IMR-90 (cell line): ENCODE measurements at regions not wholly inside any gene's neighbourhood (a gene's known extent, or its start where the extent isn't known, plus 50 kb on each side); places are given as distances from the start of the nearest gene placed in this dataset.

ENCODE experiments used
- ATAC-seq: fragments of 200-7000 bp; cut with Tn5 transposase; 2 replicates; pipeline ENCODE4 v1.9.1; 2020; ENCODE audit warnings: low read depth, mild to moderate bottlenecking, moderate library complexity
- BruUV-seq: library from RNA; stranded (reverse); fragments of 400-500 nt; replicated peaks from 2 replicates; lab custom pipeline; 2021; lab: Mats Ljungman, UMichigan
- CTCF ChIA-PET: fragments of 300-600 bp; formaldehyde crosslinking; extraction: SDS; loops from one replicate; lab custom pipeline; 2021; ENCODE audit warnings: antibody characterized with exemption; lab: Yijun Ruan, JAX
- POLR2A ChIA-PET: fragments of 300-600 bp; sonication (Branson Sonifier 250); formaldehyde crosslinking; loops from one replicate; lab custom pipeline; 2022; ENCODE audit warnings: antibody characterized with exemption; ENCODE audit not compliant: unreplicated experiment; lab: Charles Lee
- DNase-seq: peaks from one replicate; pipeline ENCODE4 v3.0.0; 2013
- H2AFZ ChIP-seq: replicated peaks from 2 replicates; pipeline ENCODE3; 2013; ENCODE audit warnings: low read length, mild to moderate bottlenecking; ENCODE audit not compliant: poor library complexity
- H2AK5ac ChIP-seq: 2 replicates; pipeline ENCODE4 v1.6.1; 2013; ENCODE audit warnings: low read depth, low read length, inconsistent platforms
- H2AK9ac ChIP-seq: replicated peaks from 2 replicates; pipeline ENCODE3; 2013; ENCODE audit warnings: mild to moderate bottlenecking, low read depth, low read length, moderate library complexity; ENCODE audit not compliant: poor library complexity
- H2BK120ac ChIP-seq: 2 replicates; pipeline ENCODE4 v1.6.1; 2013; ENCODE audit warnings: low read depth, low read length, inconsistent platforms
- H2BK15ac ChIP-seq: 3 replicates; pipeline ENCODE4 v1.6.1; 2013; ENCODE audit warnings: low read depth, low read length, inconsistent platforms
- H2BK20ac ChIP-seq: 2 replicates; pipeline ENCODE4 v1.6.1; 2013; ENCODE audit warnings: low read depth, mild to moderate bottlenecking, inconsistent platforms, low read length, moderate library complexity
- H2BK5ac ChIP-seq: 2 replicates; pipeline ENCODE4 v1.6.1; 2013; ENCODE audit warnings: mild to moderate bottlenecking, low read depth, low read length, inconsistent platforms; ENCODE audit not compliant: poor library complexity, severe bottlenecking
- H3K14ac ChIP-seq: replicated peaks from 2 replicates; pipeline ENCODE4 v1.6.1; 2013; ENCODE audit warnings: low read depth, low read length, inconsistent platforms
- H3K18ac ChIP-seq: 2 replicates; pipeline ENCODE4 v1.6.1; 2013; ENCODE audit warnings: low read depth, low read length, control low read depth
- H3K23ac ChIP-seq: 2 replicates; pipeline ENCODE4 v1.6.1; 2013; ENCODE audit warnings: low read depth, low read length, inconsistent platforms
- H3K27ac ChIP-seq: 2 replicates; pipeline ENCODE4 v1.5.1; 2013; ENCODE audit warnings: mild to moderate bottlenecking, control low read depth, low read length; ENCODE audit not compliant: insufficient read depth
- H3K27me3 ChIP-seq: 2 replicates; pipeline ENCODE4 v1.6.1; 2013; ENCODE audit warnings: low read length; ENCODE audit not compliant: control insufficient read depth, insufficient read depth
- H3K36me3 ChIP-seq: 2 replicates; pipeline ENCODE4 v1.6.1; 2013; ENCODE audit warnings: low read length, mixed read lengths; ENCODE audit not compliant: control insufficient read depth, insufficient read depth
- H3K4ac ChIP-seq: 2 replicates; pipeline ENCODE4 v1.6.1; 2013; ENCODE audit warnings: low read depth, low read length, inconsistent platforms
- H3K4me1 ChIP-seq: 2 replicates; pipeline ENCODE4 v1.6.1; 2013; ENCODE audit warnings: low read length, mixed read lengths; ENCODE audit not compliant: control insufficient read depth, insufficient read depth
- H3K4me2 ChIP-seq: 2 replicates; pipeline ENCODE4 v1.6.1; 2013; ENCODE audit warnings: low read depth, mild to moderate bottlenecking, control low read depth, low read length, moderate library complexity
- H3K4me3 ChIP-seq: 2 replicates; pipeline ENCODE4 v1.5.1; 2013; ENCODE audit warnings: low read depth, mild to moderate bottlenecking, control low read depth, low read length, moderate library complexity; ENCODE audit not compliant: insufficient read depth
- H3K56ac ChIP-seq: 2 replicates; pipeline ENCODE4 v1.6.1; 2013; ENCODE audit warnings: low read length, inconsistent platforms; ENCODE audit not compliant: insufficient read depth; ENCODE audit errors: extremely low read depth
- H3K79me1 ChIP-seq, 2 experiments: 2 replicates each; pipeline ENCODE4 v1.6.1; 2013; ENCODE audit warnings: low read length in 2 of 2, inconsistent platforms in 1 of 2, low read depth in 1 of 2
- H3K9ac ChIP-seq: 2 replicates; pipeline ENCODE4 v1.6.1; 2013; ENCODE audit warnings: low read depth, low read length, control low read depth
- H3K9me1 ChIP-seq: 2 replicates; pipeline ENCODE4 v1.6.1; 2013; ENCODE audit warnings: low read length, inconsistent platforms; ENCODE audit not compliant: insufficient read depth
- H3K9me3 ChIP-seq: 2 replicates; pipeline ENCODE4 v1.6.1; 2013; ENCODE audit warnings: low read length; ENCODE audit not compliant: control insufficient read depth, insufficient read depth
- H4K20me1 ChIP-seq: 2 replicates; pipeline ENCODE4 v1.6.1; 2013; ENCODE audit warnings: low read length, inconsistent platforms; ENCODE audit not compliant: insufficient read depth
- H4K5ac ChIP-seq: 2 replicates; pipeline ENCODE4 v1.6.1; 2013; ENCODE audit warnings: mild to moderate bottlenecking, low read depth, low read length, control low read depth
- H4K8ac ChIP-seq, 2 experiments: 2 replicates each; pipeline ENCODE4 v1.6.1; 2013; ENCODE audit warnings: low read depth in 2 of 2, low read length in 2 of 2, control low read depth in 1 of 2, inconsistent platforms in 1 of 2
- H4K91ac ChIP-seq: 2 replicates; pipeline ENCODE4 v1.6.1; 2013; ENCODE audit warnings: low read depth, low read length, inconsistent platforms; ENCODE audit not compliant: insufficient read depth
- CEBPB ChIP-seq: IDR thresholded peaks from 2 replicates; pipeline ENCODE4 v1.6.1; 2012; ENCODE audit warnings: low read depth, low read length, improper control_type of control experiment
- MAFK ChIP-seq: IDR thresholded peaks from 2 replicates; pipeline ENCODE4 v1.6.1; 2012; ENCODE audit warnings: low read depth, low read length, improper control_type of control experiment
- RAD21 ChIP-seq: IDR thresholded peaks from 2 replicates; pipeline ENCODE4 v1.6.1; 2012; ENCODE audit warnings: low read length, improper control_type of control experiment
- WGBS, 2 experiments: methylation state at CpG; one replicate each; pipeline versions ENCODE4 v1.1.5 to v1.1.7; 2013; ENCODE audit warnings: missing lambda C conversion rate in 2 of 2; ENCODE audit not compliant: insufficient read length in 1 of 2; ENCODE audit errors: extremely low coverage in 2 of 2; 5-methylcytosine and 5-hydroxymethylcytosine counted together
- dilution Hi-C: fragments of 300-500 bp; cut with HindIII; formaldehyde crosslinking; loops from one replicate; pipeline ENCODE4 v1.14.3; 2018; ENCODE audit warnings: low sequenced_read_pairs; ENCODE audit not compliant: unreplicated experiment
- in situ Hi-C: fragments of 300-500 bp; cut with MboI; formaldehyde crosslinking; loops from 3 replicates; pipeline ENCODE4 v1.14.3; 2019; ENCODE audit warnings: low sequenced_read_pairs, inconsistent platforms, mixed read lengths
- intact Hi-C: fragments of 100-400 bp; cut with micrococcal nuclease; formaldehyde crosslinking; loops from 2 replicates; pipeline ENCODE4 v1.10.0; 2022

DNA sequence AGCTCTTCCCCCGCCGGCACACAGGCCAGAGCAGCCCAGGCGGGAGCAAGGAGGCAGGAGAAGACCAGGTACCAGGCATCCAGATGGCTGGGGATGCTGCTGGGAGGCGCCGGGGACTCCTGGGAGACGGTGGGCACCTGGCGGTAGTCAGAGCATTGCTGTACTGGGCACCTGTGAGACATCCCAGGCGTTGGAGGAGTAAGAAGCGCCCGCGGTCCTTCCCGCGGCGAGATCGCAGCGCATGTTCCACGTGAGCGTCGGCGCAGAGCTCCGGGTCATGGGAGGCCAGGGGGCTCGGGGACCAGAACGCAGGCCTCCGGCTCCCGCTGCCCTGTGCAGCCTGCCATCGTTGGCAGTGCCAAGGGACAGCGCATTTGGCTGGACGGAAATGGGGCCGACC lies 293.7 kb upstream of the CDYL start:
- no peak overlapping the region for H3K4ac ChIP-seq
- no peak overlapping the region for H3K14ac ChIP-seq
- DNase-seq (no peak), ATAC-seq (no peak)
- no peaks in the 10 kb centered on the region for H4K20me1 ChIP-seq
- no peak overlapping the region for H2BK120ac ChIP-seq
- peaks cover 2% of the 10 kb centered on the region; the same call in 1 of the 2 replicates for H3K4me1 ChIP-seq
- no peaks in the 10 kb centered on the region for H3K9me1 ChIP-seq
- dilution Hi-C loops (no loop called here), in situ Hi-C loops (no loop called here), intact Hi-C loops (no loop called here)
- H3K18ac ChIP-seq: no peak overlapping the region
- H3K23ac ChIP-seq: no peak overlapping the region
- TF ChIP-seq CEBPB (no peak), RAD21 (no peak), MAFK (no peak)
- CTCF ChIA-PET: no interaction called here
- no peaks in the 10 kb centered on the region for H3K36me3 ChIP-seq
- no peak overlapping the region for H2AK5ac ChIP-seq
- no peak overlapping the region for H2AFZ ChIP-seq
- POLR2A ChIA-PET: no interaction called here
- no peak overlapping the region for H3K4me3 ChIP-seq
- no peak overlapping the region for H2BK15ac ChIP-seq
- peaks cover 3% of the 10 kb centered on the region; the same call in 1 of the 2 replicates for H3K9me3 ChIP-seq
- H2BK20ac ChIP-seq: no peak overlapping the region
- H3K27me3 ChIP-seq: no peaks in the 10 kb centered on the region; the same call in 1 of the 2 replicates
- H3K9ac ChIP-seq: no peak overlapping the region
- no peak overlapping the region for H3K4me2 ChIP-seq
- H4K8ac ChIP-seq: no peak overlapping the region
- H4K91ac ChIP-seq: no peak overlapping the region
- WGBS, 2 experiments: 95% methylated on average over 23 of the region's 29 CpGs; no CpG with 5 or more reads in 1 of the 2 experiments
- H2AK9ac ChIP-seq: no peak overlapping the region
- no peak overlapping the region for H4K5ac ChIP-seq
- no TSS peak for BruUV-seq
- H3K56ac ChIP-seq: no peak overlapping the region
- H3K27ac ChIP-seq: no peak overlapping the region
- no peaks in the 10 kb centered on the region for H3K79me1 ChIP-seq
- H2BK5ac ChIP-seq: no peak overlapping the region
